ENCODE measurements at regions not wholly inside any gene's neighbourhood (a gene's known extent, or its start where the extent isn't known, plus 50 kb on each side); places are given as distances from the start of the nearest gene placed in this dataset.

GRCh38 chr1:82091729-82092128 lies 291.0 kb downstream of the ADGRL2 start:
- Histone ChIP-seq H3F3A (ENCODE audit: insufficient read depth, low read length) (no peaks in the 10 kb centered on the region), H3K27me3 (ENCODE audit: insufficient read depth, low read length) (no peaks in the 10 kb centered on the region), H3K79me2 (ENCODE audit: insufficient read depth, low read length) (no peaks in the 10 kb centered on the region), H3K4me2 (ENCODE audit: low read length) (no peak overlapping the region), H2AFZ (ENCODE audit: low read length) (no peak overlapping the region), H3K4me3 (ENCODE audit: low read depth, low read length, poor library complexity, severe bottlenecking) (no peak overlapping the region), H4K20me1 (ENCODE audit: insufficient read depth, low read length) (no peaks in the 10 kb centered on the region), H3K9ac (ENCODE audit: low read length) (no peak overlapping the region), H3K36me3 (ENCODE audit: insufficient read depth, low read length) (no peaks in the 10 kb centered on the region), H3K9me3 (ENCODE audit: low read length) (no peaks in the 10 kb centered on the region), H3K9me2 (ENCODE audit: low read depth, low read length) (no peaks in the 10 kb centered on the region), H3K4me1 (ENCODE audit: insufficient read depth, low read length, severe bottlenecking) (no peaks in the 10 kb centered on the region), H3K27ac (ENCODE audit: low read depth, low read length, poor library complexity, severe bottlenecking) (no peak overlapping the region)
- TF ChIP-seq CTCF (IDR thresholded peaks at IDR 0.05; ENCODE audit: low read length): peak; percentile 23
- TF ChIP-seq EZH2 (IDR thresholded peaks at IDR 0.05; ENCODE audit: borderline replicate concordance, low read length): no peak

- Histone ChIP-seq H3K4me3 (ENCODE audit: low read depth, low read length, poor library complexity, severe bottlenecking) (no peak overlapping the region), H3K4me2 (ENCODE audit: low read length) (no peak overlapping the region), H3K9me3 (ENCODE audit: low read length) (no peaks in the 10 kb centered on the region), H3K9ac (ENCODE audit: low read length) (no peak overlapping the region), H2AFZ (ENCODE audit: low read length) (no peak overlapping the region), H3K36me3 (ENCODE audit: insufficient read depth, low read length) (no peaks in the 10 kb centered on the region), H4K20me1 (ENCODE audit: insufficient read depth, low read length) (no peaks in the 10 kb centered on the region), H3K27me3 (ENCODE audit: insufficient read depth, low read length) (no peaks in the 10 kb centered on the region), H3K4me1 (ENCODE audit: insufficient read depth, low read length, severe bottlenecking) (no peaks in the 10 kb centered on the region), H3K27ac (ENCODE audit: low read depth, low read length, poor library complexity, severe bottlenecking) (no peak overlapping the region), H3F3A (ENCODE audit: insufficient read depth, low read length) (no peaks in the 10 kb centered on the region), H3K9me2 (ENCODE audit: low read depth, low read length) (no peaks in the 10 kb centered on the region), H3K79me2 (ENCODE audit: insufficient read depth, low read length) (no peaks in the 10 kb centered on the region)
- TF ChIP-seq EZH2 (IDR thresholded peaks at IDR 0.05; ENCODE audit: borderline replicate concordance, low read length) (no peak), CTCF (IDR thresholded peaks at IDR 0.05; ENCODE audit: low read length) (no peak)
Observed at GRCh38 chr1:82091265-82091664, 290.5 kb downstream of the ADGRL2 start.

- H4K20me1 ChIP-seq (ENCODE audit: insufficient read depth, low read length): no peaks in the 10 kb centered on the region
- no peak overlapping the region for H3K4me3 ChIP-seq (ENCODE audit: low read depth, low read length, poor library complexity, severe bottlenecking)
- no peaks in the 10 kb centered on the region for H3K9me2 ChIP-seq (ENCODE audit: low read depth, low read length)
- no peak overlapping the region for H3K9ac ChIP-seq (ENCODE audit: low read length)
- no peaks in the 10 kb centered on the region for H3K79me2 ChIP-seq (ENCODE audit: insufficient read depth, low read length)
- H3K4me1 ChIP-seq (ENCODE audit: insufficient read depth, low read length, severe bottlenecking): no peaks in the 10 kb centered on the region
- H3F3A ChIP-seq (ENCODE audit: insufficient read depth, low read length): no peaks in the 10 kb centered on the region
- TF ChIP-seq EZH2 (IDR thresholded peaks at IDR 0.05; ENCODE audit: borderline replicate concordance, low read length) (no peak), CTCF (IDR thresholded peaks at IDR 0.05; ENCODE audit: low read length) (no peak; the same call in 1 of the 2 replicates)
- H3K36me3 ChIP-seq (ENCODE audit: insufficient read depth, low read length): no peaks in the 10 kb centered on the region
- H2AFZ ChIP-seq (ENCODE audit: low read length): no peak overlapping the region
- H3K9me3 ChIP-seq (ENCODE audit: low read length): no peaks in the 10 kb centered on the region
- H3K27ac ChIP-seq (ENCODE audit: low read depth, low read length, poor library complexity, severe bottlenecking): no peak overlapping the region
- no peaks in the 10 kb centered on the region for H3K27me3 ChIP-seq (ENCODE audit: insufficient read depth, low read length)
- no peak overlapping the region for H3K4me2 ChIP-seq (ENCODE audit: low read length)
Observed at GRCh38 chr1:82090104-82090503, 289.4 kb downstream of the ADGRL2 start.
